SK-N-MC (cell line): ENCODE measurements at regions not wholly inside any gene's neighbourhood (a gene's known extent, or its start where the extent isn't known, plus 50 kb on each side); places are given as distances from the start of the nearest gene placed in this dataset.

ENCODE experiments used
- EZH2 ChIP-seq: fragments of 200-600 bp; sonication (generic); IDR thresholded peaks from one replicate; pipeline ENCODE4 v1.6.1; 2017; ENCODE audit warnings: antibody characterized with exemption
- FOXP2 ChIP-seq: optimal IDR thresholded peaks from 2 replicates; pipeline ENCODE3; 2011; ENCODE audit warnings: mild to moderate bottlenecking, moderate library complexity; ENCODE audit not compliant: insufficient read depth; ENCODE audit errors: extremely low read length, control extremely low read depth
- POLR2AphosphoS5 ChIP-seq: IDR thresholded peaks from 2 replicates; pipeline ENCODE4 v1.6.1; 2012; ENCODE audit warnings: mild to moderate bottlenecking, low read depth, low read length, borderline replicate concordance

- TF ChIP-seq POLR2AphosphoS5 (no peak), EZH2 (no peak), FOXP2 (no peak)
These were observed 931.9 kb upstream of the CNTNAP5 start for GRCh38 chr2:123093199-123093598.
